GM10266 (cell line): ENCODE measurements at regions not wholly inside any gene's neighbourhood (a gene's known extent, or its start where the extent isn't known, plus 50 kb on each side); places are given as distances from the start of the nearest gene placed in this dataset.

Experiments
- DNase-seq: peaks from one replicate; pipeline ENCODE4 v3.0.0; 2012; ENCODE audit errors: extremely low spot score
- TF ChIP-seq, protein P1 (sequence below): IDR thresholded peaks from 2 replicates; pipeline ENCODE4 v1.5.1; 2012; ENCODE audit warnings: mild to moderate bottlenecking, low read depth; ENCODE audit not compliant: control insufficient read depth, insufficient read depth; ENCODE audit errors: missing control alignments

DNA sequence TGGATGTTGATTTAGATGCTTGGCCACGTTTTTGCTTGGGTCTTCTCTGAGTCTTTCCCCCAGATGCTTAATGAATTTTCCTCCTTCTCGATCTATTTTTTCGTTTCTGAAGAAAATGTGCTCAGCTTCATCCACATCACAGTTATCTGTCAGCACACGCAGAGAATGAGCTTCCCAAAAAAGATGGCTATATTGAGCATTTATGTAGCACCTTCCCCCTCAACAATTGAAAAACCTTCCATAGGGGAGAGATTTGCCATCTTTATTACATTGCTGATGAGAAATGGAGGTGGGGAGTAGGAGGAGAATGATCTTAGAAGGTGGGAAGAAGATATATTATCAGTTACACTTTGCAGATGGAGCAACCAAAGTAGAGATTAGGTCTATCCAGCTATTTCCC lies 228.1 kb upstream of the PHYHIPL start:
- TF ChIP-seq, protein P1, sequence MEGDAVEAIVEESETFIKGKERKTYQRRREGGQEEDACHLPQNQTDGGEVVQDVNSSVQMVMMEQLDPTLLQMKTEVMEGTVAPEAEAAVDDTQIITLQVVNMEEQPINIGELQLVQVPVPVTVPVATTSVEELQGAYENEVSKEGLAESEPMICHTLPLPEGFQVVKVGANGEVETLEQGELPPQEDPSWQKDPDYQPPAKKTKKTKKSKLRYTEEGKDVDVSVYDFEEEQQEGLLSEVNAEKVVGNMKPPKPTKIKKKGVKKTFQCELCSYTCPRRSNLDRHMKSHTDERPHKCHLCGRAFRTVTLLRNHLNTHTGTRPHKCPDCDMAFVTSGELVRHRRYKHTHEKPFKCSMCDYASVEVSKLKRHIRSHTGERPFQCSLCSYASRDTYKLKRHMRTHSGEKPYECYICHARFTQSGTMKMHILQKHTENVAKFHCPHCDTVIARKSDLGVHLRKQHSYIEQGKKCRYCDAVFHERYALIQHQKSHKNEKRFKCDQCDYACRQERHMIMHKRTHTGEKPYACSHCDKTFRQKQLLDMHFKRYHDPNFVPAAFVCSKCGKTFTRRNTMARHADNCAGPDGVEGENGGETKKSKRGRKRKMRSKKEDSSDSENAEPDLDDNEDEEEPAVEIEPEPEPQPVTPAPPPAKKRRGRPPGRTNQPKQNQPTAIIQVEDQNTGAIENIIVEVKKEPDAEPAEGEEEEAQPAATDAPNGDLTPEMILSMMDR = no peak

DNA sequence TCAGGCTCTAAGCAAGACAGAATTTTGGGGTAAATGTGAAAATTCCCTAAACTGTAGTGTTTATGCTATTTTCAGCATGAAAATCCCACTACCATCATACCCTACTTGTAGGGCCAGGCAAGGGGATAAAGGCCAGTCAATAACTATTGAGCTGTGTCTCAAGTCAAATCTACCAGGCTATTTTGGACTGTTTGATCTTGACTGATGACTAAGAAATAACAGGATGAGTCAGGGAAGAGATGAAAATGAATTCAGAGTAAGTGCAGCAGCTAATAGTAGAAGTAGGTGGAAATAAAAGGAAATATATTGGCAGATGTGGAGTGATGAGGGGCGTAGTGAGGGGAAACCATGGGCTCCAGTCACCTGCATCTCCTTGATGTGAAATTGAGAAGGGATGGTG lies 225.8 kb upstream of the PHYHIPL start:
- TF ChIP-seq, protein P1 = no peak
- no peak for DNase-seq

More for the DNA sequence above, 228.1 kb upstream of the PHYHIPL start:
- no peak for DNase-seq

DNA sequence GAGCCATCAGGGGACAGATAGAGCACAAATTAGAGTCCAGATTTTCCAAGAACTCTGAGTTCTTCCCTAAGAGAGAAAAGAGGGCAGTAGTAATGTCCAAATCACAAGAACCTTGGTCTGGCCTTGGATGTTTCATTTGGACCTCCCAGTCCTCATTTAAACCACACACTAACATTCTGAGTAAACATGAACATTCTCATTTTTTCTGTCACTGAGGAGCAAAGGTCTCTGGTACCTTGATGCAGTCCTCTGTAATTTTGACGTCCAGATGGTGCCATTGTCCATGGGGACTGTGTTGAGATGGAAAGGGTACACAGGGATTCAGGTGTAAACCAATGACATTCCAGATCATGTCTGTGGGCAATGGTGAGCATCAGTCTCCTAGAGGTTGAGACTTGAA lies 225.4 kb upstream of the PHYHIPL start:
- DNase-seq = no peak
- TF ChIP-seq, protein P1 = no peak

DNA sequence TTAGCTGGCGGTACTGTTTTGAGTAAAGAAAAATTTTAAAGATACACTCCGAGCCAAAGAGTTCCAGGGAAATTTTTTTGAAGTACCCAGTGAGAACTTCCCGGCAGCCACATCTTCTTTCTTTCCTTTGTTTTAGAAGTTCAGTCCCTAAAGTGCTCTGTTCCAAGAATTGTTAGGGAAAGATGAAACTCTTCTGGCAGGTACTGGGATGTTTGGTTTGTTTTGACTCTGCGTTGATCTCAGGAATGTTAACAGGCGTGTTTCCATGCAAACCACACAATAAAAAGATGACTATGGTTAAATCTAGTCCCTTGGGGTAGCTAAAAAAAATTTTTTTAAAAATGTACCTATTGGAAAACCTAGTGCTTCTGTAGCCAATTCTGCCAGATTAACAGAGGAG lies 224.7 kb upstream of the PHYHIPL start:
- DNase-seq = no peak

DNA sequence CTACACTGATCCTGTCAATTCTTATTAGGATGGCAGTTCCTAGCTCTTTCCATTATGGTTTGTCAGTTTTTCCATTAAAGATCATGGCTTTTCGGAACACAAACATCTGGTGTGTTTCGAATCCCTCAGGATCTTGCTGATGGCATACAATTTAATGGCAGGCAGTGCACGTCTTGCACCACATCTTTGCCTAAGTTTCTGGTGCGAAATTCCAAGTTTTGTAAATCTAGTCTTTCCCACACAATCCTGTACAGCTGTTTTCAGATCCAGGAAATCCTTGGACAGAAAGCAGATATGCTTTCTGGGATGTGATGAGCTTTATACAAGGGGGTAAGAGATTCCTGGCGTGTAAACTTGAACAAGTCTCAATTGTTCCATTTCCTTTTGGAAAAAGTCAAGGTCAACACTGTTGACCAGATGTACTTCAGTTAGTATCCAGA lies 224.3 kb upstream of the PHYHIPL start:
- TF ChIP-seq, protein P1 = no peak
- DNase-seq = no peak

More for the DNA sequence above, 224.7 kb upstream of the PHYHIPL start:
- TF ChIP-seq, protein P1 = no peak

DNA sequence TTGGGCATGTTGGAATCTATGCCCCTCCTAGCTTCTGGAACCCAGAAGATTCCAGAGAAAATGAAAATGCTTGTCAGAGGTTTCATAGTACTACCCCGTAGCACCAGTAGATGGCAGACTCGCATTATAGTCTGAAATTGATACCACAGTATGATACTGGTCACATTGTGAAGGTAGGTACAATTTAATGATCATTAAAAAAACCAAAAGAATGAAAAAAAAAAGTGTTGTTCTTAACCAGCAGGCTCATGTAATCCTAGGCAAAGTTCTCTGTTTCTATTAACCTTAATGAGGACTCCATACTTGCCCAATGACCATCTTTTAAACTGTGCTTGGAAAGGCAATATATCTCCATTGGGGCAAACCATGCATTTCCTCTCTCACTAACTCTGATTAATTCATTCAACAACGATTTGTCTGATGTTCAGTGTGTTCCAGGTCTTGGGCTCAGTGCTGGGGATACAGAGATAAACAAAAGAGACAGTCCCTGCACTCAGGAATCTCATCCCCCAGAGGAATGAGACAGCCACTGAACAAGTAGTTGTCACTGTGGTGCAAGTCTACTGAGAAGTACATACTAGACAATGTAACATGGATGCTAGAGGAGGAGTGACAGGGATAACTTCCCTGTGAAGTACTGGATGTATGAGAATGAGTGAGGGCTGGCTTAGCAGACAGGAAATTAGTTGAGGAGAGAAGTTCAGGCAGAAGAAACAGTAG lies 223.5 kb upstream of the PHYHIPL start:
- DNase-seq = peak; percentile 20
- TF ChIP-seq, protein P1 = peak; percentile 69

DNA sequence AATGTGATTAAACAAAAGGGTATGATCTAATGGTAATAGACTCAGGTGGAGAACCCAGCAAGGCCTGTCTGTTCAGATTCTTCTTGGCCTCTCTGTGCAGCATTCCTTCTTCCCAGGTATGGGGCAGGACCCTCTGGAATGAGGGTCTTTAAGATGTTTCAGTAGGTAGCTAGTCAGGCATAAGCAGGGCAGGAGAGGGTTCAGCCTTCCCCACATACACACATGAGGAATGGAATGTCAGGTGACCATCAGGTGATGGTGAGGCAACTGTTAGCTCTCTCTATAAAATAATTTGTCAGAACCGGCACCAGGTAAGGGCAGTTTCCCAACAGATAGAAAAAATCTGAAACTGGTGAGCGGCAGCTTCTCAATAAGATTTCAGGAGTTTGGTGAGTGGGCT lies 222.3 kb upstream of the PHYHIPL start:
- TF ChIP-seq, protein P1 = no peak
- DNase-seq = no peak
